ENCODE measurements at regions not wholly inside any gene's neighbourhood (a gene's known extent, or its start where the extent isn't known, plus 50 kb on each side); places are given as distances from the start of the nearest gene placed in this dataset.

GRCh38 chr7:12939694-12940093 lies 252.3 kb downstream of the ARL4A start:
- TF ChIP-seq CTCF (IDR thresholded peaks at IDR 0.05; ENCODE audit: insufficient read depth, low read length, poor library complexity, severe bottlenecking) (no peak), EZH2phosphoT487 (conservative IDR thresholded peaks at IDR 0.05; ENCODE audit: low read length) (no peak)

Measured in SU-DHL-6 (cell line).